Stimulated activated memory B cell treated with anti-CD40 and anti-IgM and Interleukin-4, amounts not matched to agents 10 μg/mL and 1 μg/mL and 100 μg/mL, for 72 hours (primary cell): ENCODE measurements at regions not wholly inside any gene's neighbourhood (a gene's known extent, or its start where the extent isn't known, plus 50 kb on each side); places are given as distances from the start of the nearest gene placed in this dataset.
"Not testable (repeated sequence)": the region's sequence is repeated elsewhere in the genome, so short reads cannot be mapped to it uniquely, and the experiment has no call there.

Experiments used
- ATAC-seq: fragments of 150-1000 bp; cut with Tn5 transposase; 2 replicates; pipeline ENCODE4 v1.10.0; 2021
- H3K27ac Mint-ChIP-seq: one replicate; pipeline ENCODE4 v1.8.0; 2022; ENCODE audit warnings: mild to moderate bottlenecking, mixed read lengths
- H3K27me3 Mint-ChIP-seq: one replicate; pipeline ENCODE4 v1.8.0; 2022; ENCODE audit warnings: mixed read lengths
- H3K36me3 Mint-ChIP-seq: one replicate; pipeline ENCODE4 v1.8.0; 2022; ENCODE audit warnings: mixed read lengths
- H3K4me1 Mint-ChIP-seq: one replicate; pipeline ENCODE4 v1.8.0; 2022; ENCODE audit warnings: mixed read lengths
- H3K4me3 Mint-ChIP-seq: one replicate; pipeline ENCODE4 v1.8.0; 2022; ENCODE audit warnings: mild to moderate bottlenecking, moderate library complexity, mixed read lengths
- H3K9me3 Mint-ChIP-seq: one replicate; pipeline ENCODE4 v1.8.0; 2022; ENCODE audit warnings: mixed read lengths

DNA sequence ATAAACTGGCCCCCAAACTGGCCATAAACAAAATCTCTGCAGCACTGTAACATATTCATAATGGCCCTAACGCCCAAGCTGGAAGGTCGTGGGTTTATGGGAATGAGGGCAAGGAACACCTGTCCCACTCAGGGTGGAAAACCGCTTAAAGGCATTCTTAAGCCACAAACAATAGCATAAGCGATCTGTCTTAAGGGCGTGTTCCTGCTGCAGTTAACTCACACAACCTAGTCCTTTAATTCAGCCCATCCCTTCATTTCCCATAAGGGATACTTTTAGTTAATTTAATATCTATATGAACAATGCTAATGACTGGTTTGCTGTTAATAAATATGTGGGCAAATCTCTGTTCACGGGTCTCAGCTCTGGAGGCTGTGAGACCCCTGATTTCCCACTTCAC lies 87.5 kb upstream of the VSTM2A start:
- H3K27ac Mint-ChIP-seq, H3K4me3 Mint-ChIP-seq, H3K27me3 Mint-ChIP-seq, H3K4me1 Mint-ChIP-seq, H3K36me3 Mint-ChIP-seq, ATAC-seq: not testable (repeated sequence)
- H3K9me3 Mint-ChIP-seq: peaks cover 10% of the 10 kb centered on the region

DNA sequence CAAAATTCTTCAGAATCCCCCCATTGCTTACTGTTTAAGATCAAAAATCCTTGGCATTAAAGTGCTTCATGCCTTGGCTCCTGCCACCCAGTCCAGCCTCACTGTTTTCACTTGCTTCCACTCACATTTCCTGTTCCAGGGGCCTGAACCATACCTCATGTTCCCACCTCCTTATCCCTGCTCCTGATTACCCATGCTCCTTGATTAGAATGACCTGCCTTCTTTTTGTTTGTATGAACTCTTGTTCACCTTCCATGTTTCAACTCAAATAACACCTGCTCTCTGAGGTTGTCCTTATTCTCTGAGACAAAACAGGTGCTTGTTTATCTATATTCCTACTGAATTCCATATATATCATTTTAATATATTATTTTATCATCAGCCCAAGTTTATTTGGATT lies 77.1 kb upstream of the VSTM2A start:
- Mint-ChIP-seq H3K36me3 (no peaks in the 10 kb centered on the region), H3K27ac (no peak overlapping the region), H3K4me1 (no peaks in the 10 kb centered on the region), H3K4me3 (no peak overlapping the region), H3K9me3 (peaks cover 3% of the 10 kb centered on the region), H3K27me3 (no peaks in the 10 kb centered on the region)
- no peak for ATAC-seq

DNA sequence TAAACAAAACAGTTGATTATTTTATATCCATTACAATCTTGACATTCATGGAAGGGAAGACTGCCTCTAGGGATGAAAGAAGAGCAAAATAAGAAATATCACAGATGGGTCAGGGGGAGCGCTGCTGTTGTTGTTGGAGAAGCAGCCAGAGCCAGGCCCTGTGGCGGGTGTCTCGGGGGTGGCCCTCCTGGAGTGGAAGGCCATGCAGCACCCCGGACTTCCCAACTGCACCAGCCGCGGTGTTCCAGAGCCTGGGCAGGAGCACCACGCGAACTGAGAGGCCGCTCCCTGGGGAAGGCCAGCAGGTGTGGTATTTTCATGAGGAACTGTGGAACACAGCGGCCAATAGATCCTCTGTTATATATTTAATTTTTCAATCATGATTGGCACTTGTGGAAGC lies 72.4 kb upstream of the VSTM2A start:
- no peaks in the 10 kb centered on the region for H3K27me3 Mint-ChIP-seq
- H3K27ac Mint-ChIP-seq: no peak overlapping the region
- peaks cover 3% of the 10 kb centered on the region for H3K9me3 Mint-ChIP-seq
- H3K36me3 Mint-ChIP-seq: no peaks in the 10 kb centered on the region
- H3K4me1 Mint-ChIP-seq: no peaks in the 10 kb centered on the region
- no peak for ATAC-seq
- H3K4me3 Mint-ChIP-seq: no peak overlapping the region

DNA sequence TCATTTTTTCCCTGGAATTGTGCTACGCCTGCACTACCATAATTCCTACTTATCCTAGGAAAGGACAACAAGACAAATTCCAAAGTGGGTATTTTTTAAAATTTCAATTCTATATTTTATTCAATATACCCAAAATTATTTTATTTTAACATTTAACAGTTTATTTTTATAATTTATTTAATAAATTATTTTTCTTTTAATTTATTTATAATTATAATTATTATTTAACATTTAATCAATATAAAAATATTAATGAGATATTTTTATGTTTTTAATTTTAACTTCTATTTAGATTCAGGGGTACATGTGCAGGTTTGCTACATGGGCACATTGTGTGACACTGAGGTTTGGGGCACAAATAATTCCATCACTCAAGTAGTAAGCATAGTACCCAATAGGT lies 65.6 kb upstream of the VSTM2A start:
- Mint-ChIP-seq H3K27me3 (no peaks in the 10 kb centered on the region), H3K9me3 (peaks cover 7% of the 10 kb centered on the region), H3K27ac (no peak overlapping the region), H3K36me3 (no peaks in the 10 kb centered on the region), H3K4me3 (no peak overlapping the region), H3K4me1 (no peaks in the 10 kb centered on the region)
- ATAC-seq: no peak

DNA sequence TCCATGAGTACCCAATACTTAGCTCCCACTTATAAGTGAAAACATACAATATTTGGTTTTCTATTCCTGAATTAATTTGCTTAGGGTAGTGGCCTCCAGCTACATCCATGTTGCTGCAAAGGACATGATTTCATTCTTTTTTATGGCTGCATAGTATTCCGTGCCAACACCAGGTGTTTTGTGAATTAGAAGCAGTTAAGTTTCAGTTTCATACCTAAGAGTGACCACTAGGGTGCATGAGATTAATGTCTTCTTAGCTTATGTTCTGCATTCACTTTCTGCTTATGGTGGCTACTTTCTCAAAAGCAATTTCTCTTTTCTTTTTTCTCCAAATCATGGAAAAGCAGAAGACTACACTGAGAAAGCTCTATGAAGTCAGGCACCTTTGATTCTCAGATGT lies 65.1 kb upstream of the VSTM2A start:
- Mint-ChIP-seq H3K36me3 (no peaks in the 10 kb centered on the region), H3K4me1 (no peaks in the 10 kb centered on the region), H3K4me3 (no peak overlapping the region), H3K27ac (no peak overlapping the region), H3K9me3 (peaks cover 7% of the 10 kb centered on the region), H3K27me3 (no peaks in the 10 kb centered on the region)
- no peak for ATAC-seq

DNA sequence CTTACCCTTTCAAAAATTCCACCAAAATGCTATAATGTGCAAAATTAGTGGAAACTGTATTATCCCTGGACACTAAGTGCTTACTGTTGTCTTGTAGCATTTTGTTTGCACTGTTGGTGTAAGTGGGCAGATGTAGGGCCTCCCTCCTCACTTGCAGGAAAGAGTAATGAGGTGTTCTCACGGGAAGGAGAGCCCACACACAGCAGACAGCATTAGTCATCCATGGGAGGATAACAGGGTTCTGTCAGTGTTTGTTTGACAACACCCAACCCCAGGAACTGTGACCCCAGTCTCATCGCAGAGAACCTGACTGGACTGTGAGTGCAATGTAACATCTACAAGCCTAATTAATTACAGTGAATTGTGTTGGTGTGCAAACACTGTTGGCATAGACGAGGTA lies 58.7 kb upstream of the VSTM2A start:
- Mint-ChIP-seq H3K4me3 (no peak overlapping the region), H3K4me1 (no peaks in the 10 kb centered on the region), H3K9me3 (peaks cover 5% of the 10 kb centered on the region), H3K27ac (no peak overlapping the region), H3K27me3 (no peaks in the 10 kb centered on the region), H3K36me3 (no peaks in the 10 kb centered on the region)
- no peak for ATAC-seq

DNA sequence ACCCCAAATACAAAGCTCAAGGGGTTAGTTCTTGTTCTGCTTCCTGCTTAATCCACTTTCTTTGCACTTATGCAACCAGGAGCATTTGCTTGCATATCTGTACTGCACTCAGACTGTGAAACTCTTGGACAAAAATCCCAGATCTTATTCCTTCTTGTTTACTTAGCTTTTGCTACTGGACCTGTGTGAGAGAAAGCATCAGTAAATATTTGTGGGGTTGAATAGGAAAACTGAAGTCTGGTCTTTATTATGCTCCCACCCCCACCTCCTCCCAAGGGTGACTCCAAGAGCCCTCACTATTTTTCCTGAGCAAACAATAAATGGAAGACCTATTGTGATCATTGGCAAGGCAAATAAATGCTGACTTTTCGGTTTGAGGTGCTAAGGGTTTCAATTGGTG lies 57.1 kb upstream of the VSTM2A start:
- no peaks in the 10 kb centered on the region for H3K36me3 Mint-ChIP-seq
- no peak overlapping the region for H3K4me3 Mint-ChIP-seq
- no peak for ATAC-seq
- H3K4me1 Mint-ChIP-seq: no peaks in the 10 kb centered on the region
- H3K27ac Mint-ChIP-seq: no peak overlapping the region
- peaks cover 6% of the 10 kb centered on the region for H3K9me3 Mint-ChIP-seq
- no peaks in the 10 kb centered on the region for H3K27me3 Mint-ChIP-seq
